ENCODE measurements at regions not wholly inside any gene's neighbourhood (a gene's known extent, or its start where the extent isn't known, plus 50 kb on each side); places are given as distances from the start of the nearest gene placed in this dataset.

GRCh38 chr11:70025308-70025707 is 52.8 kb upstream of the ANO1 start:
- ChIA-PET POLR2A (ENCODE audit: low non-redundant PET) (no interaction called here), CTCF (no interaction called here)
- intact Hi-C loops (cut with micrococcal nuclease; ENCODE audit: unreplicated experiment): no loop called here
- H3K36me3 ChIP-seq (ENCODE audit: insufficient read depth, low read length, poor library complexity, severe bottlenecking): no peaks in the 10 kb centered on the region
- H3K9me3 ChIP-seq (ENCODE audit: low read depth, low read length, poor library complexity, severe bottlenecking): no peaks in the 10 kb centered on the region
- no peak overlapping the region for H3K4me3 ChIP-seq (ENCODE audit: low read depth, low read length, poor library complexity, severe bottlenecking)
- no peaks in the 10 kb centered on the region for H3K27me3 ChIP-seq (replicated peaks; ENCODE audit: insufficient read depth, low read depth, low read length, poor library complexity)
- no peaks in the 10 kb centered on the region for H3K4me1 ChIP-seq (ENCODE audit: insufficient read depth, low read length, poor library complexity, severe bottlenecking)
- no peak for DNase-seq (ENCODE audit: low spot score)
- no TSS peak for BruUV-seq (replicated peaks)
- TF ChIP-seq, protein P1, sequence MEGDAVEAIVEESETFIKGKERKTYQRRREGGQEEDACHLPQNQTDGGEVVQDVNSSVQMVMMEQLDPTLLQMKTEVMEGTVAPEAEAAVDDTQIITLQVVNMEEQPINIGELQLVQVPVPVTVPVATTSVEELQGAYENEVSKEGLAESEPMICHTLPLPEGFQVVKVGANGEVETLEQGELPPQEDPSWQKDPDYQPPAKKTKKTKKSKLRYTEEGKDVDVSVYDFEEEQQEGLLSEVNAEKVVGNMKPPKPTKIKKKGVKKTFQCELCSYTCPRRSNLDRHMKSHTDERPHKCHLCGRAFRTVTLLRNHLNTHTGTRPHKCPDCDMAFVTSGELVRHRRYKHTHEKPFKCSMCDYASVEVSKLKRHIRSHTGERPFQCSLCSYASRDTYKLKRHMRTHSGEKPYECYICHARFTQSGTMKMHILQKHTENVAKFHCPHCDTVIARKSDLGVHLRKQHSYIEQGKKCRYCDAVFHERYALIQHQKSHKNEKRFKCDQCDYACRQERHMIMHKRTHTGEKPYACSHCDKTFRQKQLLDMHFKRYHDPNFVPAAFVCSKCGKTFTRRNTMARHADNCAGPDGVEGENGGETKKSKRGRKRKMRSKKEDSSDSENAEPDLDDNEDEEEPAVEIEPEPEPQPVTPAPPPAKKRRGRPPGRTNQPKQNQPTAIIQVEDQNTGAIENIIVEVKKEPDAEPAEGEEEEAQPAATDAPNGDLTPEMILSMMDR (conservative IDR thresholded peaks at IDR 0.05; ENCODE audit: low read depth, low read length): no peak
- no peak for TF ChIP-seq EZH2 (IDR thresholded peaks at IDR 0.05; ENCODE audit: borderline replicate concordance, low read depth, low read length, poor library complexity, severe bottlenecking)
- no peak overlapping the region for H3K27ac ChIP-seq (ENCODE audit: low read depth, low read length, poor library complexity, severe bottlenecking)

DNA sequence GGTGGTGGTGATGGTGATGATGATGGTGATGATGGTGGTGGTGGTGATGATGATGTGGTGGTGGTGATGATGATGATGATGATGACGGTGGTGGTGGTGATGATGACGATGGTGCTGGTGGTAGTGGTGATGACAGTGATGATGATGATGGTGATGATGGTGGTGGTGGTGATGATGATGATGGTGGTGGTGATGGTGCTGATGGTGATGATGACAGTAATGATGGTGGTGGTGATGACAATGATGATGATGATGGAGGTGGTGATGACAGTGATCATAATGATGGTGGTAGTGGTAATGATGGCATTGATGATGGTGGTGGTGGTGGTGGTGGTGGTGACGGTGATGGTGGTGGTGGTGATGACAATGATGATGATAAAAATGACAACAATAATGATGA is 52.1 kb upstream of the ANO1 start:
- POLR2A ChIA-PET (ENCODE audit: low non-redundant PET): no interaction called here
- CTCF ChIA-PET: no interaction called here
- BruUV-seq (replicated peaks): no TSS peak
- Histone ChIP-seq H3K4me1 (ENCODE audit: insufficient read depth, low read length, poor library complexity, severe bottlenecking) (no peaks in the 10 kb centered on the region), H3K27ac (ENCODE audit: low read depth, low read length, poor library complexity, severe bottlenecking) (no peak overlapping the region), H3K36me3 (ENCODE audit: insufficient read depth, low read length, poor library complexity, severe bottlenecking) (no peaks in the 10 kb centered on the region), H3K4me3 (ENCODE audit: low read depth, low read length, poor library complexity, severe bottlenecking) (no peak overlapping the region), H3K27me3 (replicated peaks; ENCODE audit: insufficient read depth, low read depth, low read length, poor library complexity) (no peaks in the 10 kb centered on the region), H3K9me3 (ENCODE audit: low read depth, low read length, poor library complexity, severe bottlenecking) (no peaks in the 10 kb centered on the region)
- no peak for TF ChIP-seq EZH2 (IDR thresholded peaks at IDR 0.05; ENCODE audit: borderline replicate concordance, low read depth, low read length, poor library complexity, severe bottlenecking)
- TF ChIP-seq, protein P1 (conservative IDR thresholded peaks at IDR 0.05; ENCODE audit: low read depth, low read length): no peak
- intact Hi-C loops (cut with micrococcal nuclease; ENCODE audit: unreplicated experiment): no loop called here
- DNase-seq (ENCODE audit: low spot score): no peak

GRCh38 chr11:70026726-70027125 is 51.4 kb upstream of the ANO1 start:
- Histone ChIP-seq H3K36me3 (ENCODE audit: insufficient read depth, low read length, poor library complexity, severe bottlenecking) (no peaks in the 10 kb centered on the region), H3K4me3 (ENCODE audit: low read depth, low read length, poor library complexity, severe bottlenecking) (no peak overlapping the region), H3K9me3 (ENCODE audit: low read depth, low read length, poor library complexity, severe bottlenecking) (no peaks in the 10 kb centered on the region), H3K27me3 (replicated peaks; ENCODE audit: insufficient read depth, low read depth, low read length, poor library complexity) (no peaks in the 10 kb centered on the region), H3K27ac (ENCODE audit: low read depth, low read length, poor library complexity, severe bottlenecking) (no peak overlapping the region), H3K4me1 (ENCODE audit: insufficient read depth, low read length, poor library complexity, severe bottlenecking) (no peaks in the 10 kb centered on the region)
- ChIA-PET POLR2A (ENCODE audit: low non-redundant PET) (no interaction called here), CTCF (no interaction called here)
- BruUV-seq (replicated peaks): no TSS peak
- intact Hi-C loops (cut with micrococcal nuclease; ENCODE audit: unreplicated experiment): no loop called here
- TF ChIP-seq, protein P1 (conservative IDR thresholded peaks at IDR 0.05; ENCODE audit: low read depth, low read length): no peak
- TF ChIP-seq EZH2 (IDR thresholded peaks at IDR 0.05; ENCODE audit: borderline replicate concordance, low read depth, low read length, poor library complexity, severe bottlenecking): no peak
- DNase-seq (ENCODE audit: low spot score): no peak

Data from A673 (cell line).